ENCODE measurements at regions not wholly inside any gene's neighbourhood (a gene's known extent, or its start where the extent isn't known, plus 50 kb on each side); places are given as distances from the start of the nearest gene placed in this dataset.

DNA sequence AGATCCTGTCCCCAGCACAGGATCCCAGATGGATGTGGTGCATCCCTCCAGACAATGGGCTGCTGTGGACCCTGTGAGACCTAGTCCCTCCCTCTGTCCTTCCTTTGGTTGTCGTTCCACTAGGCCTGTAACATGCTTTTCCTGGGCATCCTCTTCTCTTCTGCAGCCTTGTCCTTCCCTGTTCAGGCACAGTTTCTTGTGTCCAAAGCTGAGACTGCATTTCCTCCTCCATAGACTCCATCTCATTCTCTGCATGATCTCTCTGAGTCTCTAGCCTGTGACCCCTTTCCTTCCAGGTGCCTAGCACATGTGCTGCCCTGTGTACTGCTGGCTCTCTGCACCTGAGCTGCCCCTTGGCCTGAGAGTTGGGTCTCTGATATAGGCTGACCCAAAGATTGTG lies 293.5 kb upstream of the IGFBP3 start:
- no peak for TF ChIP-seq POLR2A (IDR thresholded peaks at IDR 0.05; ENCODE audit: low read depth, low read length)
- FAIRE-seq (no peak), DNase-seq (ENCODE audit: insufficient read length, low spot score) (no peak)

DNA sequence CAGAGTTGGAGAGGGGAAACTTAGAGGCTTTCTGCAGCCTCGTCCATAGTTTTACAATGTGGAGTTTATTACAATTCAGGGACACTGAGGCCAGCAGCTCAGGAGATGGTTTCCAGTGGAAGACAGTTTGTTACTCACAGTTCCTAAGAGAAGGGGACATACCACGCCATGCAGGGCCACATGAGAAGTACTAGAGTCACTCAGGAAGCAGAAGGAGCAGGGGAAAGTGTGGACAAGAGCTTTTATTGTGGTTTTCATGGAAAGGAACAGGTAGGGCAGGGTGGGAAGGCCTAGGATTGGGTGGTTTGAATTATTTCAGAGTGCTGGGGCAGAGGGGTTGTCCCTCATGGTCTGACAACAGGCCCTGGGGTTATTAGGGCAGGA lies 292.1 kb upstream of the IGFBP3 start:
- FAIRE-seq (no peak), DNase-seq (ENCODE audit: insufficient read length, low spot score) (no peak)
- TF ChIP-seq POU2F2 (IDR thresholded peaks at IDR 0.05; ENCODE audit: low read depth, low read length) = no peak
- TF ChIP-seq SPI1 (IDR thresholded peaks at IDR 0.05; ENCODE audit: low read depth, low read length) = no peak
- no peak for TF ChIP-seq POLR2AphosphoS5 (IDR thresholded peaks at IDR 0.05; ENCODE audit: low read depth, low read length)
- TF ChIP-seq PAX5 (IDR thresholded peaks at IDR 0.05; ENCODE audit: insufficient read depth, low read length, severe bottlenecking) = no peak
- no peak for TF ChIP-seq TAF1 (IDR thresholded peaks at IDR 0.05; ENCODE audit: low read depth, low read length)

DNA sequence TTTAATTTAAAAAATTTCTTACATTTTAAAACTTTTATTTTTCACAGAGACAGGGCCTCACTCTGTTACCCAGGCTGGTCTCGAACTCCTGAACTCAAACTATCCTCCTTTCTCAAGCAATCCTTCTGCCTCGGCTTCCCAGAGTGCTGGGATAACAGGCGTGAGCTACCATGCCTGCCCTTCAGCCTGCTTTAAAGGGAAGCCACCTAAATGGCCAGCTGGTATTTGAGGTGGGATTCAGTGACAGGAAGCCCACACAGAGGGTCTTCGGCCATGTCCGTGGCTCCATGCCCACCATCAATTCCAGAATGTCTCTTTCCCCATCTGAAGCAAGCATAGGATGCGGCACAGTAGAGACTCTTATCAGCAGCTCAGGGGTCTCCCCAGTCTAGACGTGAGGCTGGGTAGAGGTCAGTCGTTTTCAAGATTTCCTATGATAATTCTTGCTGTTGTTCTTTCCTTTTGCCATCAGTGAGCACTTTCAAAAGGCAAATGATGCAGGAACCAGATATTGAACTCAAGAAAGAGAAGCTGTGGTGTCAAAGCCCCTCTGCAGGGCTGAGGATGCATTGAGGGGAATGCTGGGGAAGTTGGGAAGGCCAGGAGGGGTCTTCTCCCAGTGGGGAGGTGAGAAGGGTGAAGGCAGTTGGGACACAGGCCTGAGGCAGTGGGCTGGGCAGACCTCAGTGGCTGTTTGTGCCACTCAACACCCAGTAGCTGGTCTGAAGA lies 291.5 kb upstream of the IGFBP3 start:
- FAIRE-seq = no peak
- DNase-seq (ENCODE audit: insufficient read length, low spot score) = no peak
- no peak for TF ChIP-seq TAF1 (IDR thresholded peaks at IDR 0.05; ENCODE audit: low read depth, low read length)

DNA sequence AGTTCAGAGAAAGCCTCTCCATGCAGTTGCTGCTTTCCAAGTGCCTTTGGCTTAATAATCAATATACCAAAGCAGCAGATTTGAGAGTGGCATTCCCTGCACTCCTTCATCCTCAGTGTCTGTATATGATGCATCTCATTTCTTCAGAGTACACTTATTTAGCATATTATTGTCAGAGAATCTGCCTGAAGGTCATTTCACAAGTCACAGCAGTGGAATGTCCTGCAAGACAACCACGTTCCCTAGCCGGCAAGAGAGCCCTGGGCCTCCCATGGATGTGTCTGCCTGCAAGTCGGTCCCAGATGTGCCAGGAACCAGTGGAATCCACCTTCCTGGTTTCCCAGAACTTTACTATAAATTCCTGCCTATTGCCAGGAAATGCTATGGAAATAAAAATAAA lies 289.4 kb upstream of the IGFBP3 start:
- FAIRE-seq (no peak), DNase-seq (ENCODE audit: insufficient read length, low spot score) (no peak)
- TF ChIP-seq POU2F2 (IDR thresholded peaks at IDR 0.05; ENCODE audit: low read depth, low read length) (no peak), PAX5 (IDR thresholded peaks at IDR 0.05; ENCODE audit: insufficient read depth, low read length, severe bottlenecking) (no peak)

DNA sequence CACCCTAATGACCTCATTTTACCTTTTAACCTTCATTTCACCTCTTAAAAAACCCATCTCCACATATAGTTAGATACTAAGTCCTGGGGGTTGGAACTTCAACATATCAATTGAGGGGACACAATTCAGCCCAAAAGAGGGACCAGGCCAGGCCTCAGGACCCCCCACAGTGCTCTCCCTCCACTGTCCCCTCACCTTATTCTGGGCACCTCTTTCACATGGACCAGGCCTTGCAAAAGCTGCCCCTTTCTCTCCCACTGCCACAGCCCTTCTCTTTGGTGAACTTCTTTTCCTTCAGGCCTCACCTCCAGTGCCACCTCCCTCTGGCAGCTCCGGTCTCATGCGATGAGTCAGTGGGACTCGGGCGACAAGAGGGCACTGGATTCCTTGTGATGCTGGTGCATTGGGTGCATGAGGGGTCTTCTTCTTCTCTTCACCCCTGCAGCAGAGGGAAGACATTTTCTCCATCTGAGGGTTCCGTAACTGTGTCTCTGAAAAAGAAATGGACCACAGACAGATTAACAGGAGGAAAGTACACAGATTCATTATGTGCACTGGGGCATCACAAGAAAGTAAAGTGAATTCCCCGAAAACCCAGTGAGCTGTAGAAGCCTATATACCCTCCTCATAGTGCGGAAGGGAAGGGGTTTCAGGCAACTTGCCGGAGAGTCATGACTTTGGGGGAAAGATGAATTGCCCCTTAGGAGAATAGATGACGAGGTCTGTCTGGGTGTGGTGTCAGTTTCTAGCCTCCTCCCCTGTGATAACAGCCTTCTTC lies 288.7 kb upstream of the IGFBP3 start:
- TF ChIP-seq TAF1 (IDR thresholded peaks at IDR 0.05; ENCODE audit: low read depth, low read length) (no peak), POLR2A (IDR thresholded peaks at IDR 0.05; ENCODE audit: low read depth, low read length) (no peak), PAX5 (IDR thresholded peaks at IDR 0.05; ENCODE audit: insufficient read depth, low read length, severe bottlenecking) (no peak), POU2F2 (IDR thresholded peaks at IDR 0.05; ENCODE audit: low read depth, low read length) (no peak), POLR2AphosphoS5 (IDR thresholded peaks at IDR 0.05; ENCODE audit: low read depth, low read length) (no peak), SPI1 (IDR thresholded peaks at IDR 0.05; ENCODE audit: low read depth, low read length) (no peak)
- DNase-seq (ENCODE audit: insufficient read length, low spot score) (no peak), FAIRE-seq (no peak)

DNA sequence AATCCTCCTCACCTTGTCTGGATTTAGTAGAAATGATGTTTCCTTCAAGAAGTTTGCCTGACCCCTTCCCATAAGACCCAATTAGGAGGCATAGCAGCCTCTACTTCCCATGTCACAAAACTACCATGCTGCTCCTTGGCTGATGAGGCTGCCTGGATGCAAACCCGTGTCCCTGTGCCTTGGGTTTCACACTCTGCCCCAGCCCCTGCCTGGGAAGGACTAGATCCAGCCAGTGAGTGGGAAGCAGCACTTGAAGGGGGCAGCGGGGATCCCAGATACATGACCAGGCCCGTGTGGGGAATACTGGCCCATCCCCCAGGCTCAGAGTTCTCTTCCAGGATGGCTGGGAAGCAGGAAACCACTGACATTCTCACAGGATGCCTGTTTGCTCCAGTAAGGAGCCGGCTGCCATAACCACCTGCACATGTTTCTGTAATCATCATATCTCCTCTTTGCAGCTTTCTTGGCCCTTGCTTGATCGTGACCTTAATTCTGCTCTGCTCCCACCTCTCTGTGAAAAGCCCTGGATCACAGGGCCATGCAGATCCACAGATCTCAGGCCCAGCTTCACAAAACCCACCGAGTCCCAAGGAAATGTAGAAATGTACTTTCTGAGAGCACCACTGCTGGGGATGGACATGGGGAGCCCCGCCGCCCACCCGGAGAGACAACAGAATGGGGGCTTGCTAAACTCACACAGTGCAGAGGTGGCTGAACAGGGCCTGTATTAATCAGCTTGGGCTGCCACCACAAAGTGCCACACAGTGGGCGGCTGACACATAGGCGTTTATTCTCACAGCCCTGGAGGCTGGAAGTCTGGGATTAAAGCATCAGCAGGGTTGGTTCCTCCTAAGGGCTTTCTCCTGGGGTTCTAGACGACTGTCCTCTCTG lies 287.8 kb upstream of the IGFBP3 start:
- DNase-seq (ENCODE audit: insufficient read length, low spot score) (no peak), FAIRE-seq (no peak)
- TF ChIP-seq SPI1 (IDR thresholded peaks at IDR 0.05; ENCODE audit: low read depth, low read length) = no peak
- no peak for TF ChIP-seq PAX5 (IDR thresholded peaks at IDR 0.05; ENCODE audit: insufficient read depth, low read length, severe bottlenecking)
- no peak for TF ChIP-seq TAF1 (IDR thresholded peaks at IDR 0.05; ENCODE audit: low read depth, low read length)
- no peak for TF ChIP-seq POLR2A (IDR thresholded peaks at IDR 0.05; ENCODE audit: low read depth, low read length)
- no peak for TF ChIP-seq POLR2AphosphoS5 (IDR thresholded peaks at IDR 0.05; ENCODE audit: low read depth, low read length)
- TF ChIP-seq POU2F2 (IDR thresholded peaks at IDR 0.05; ENCODE audit: low read depth, low read length) = no peak

DNA sequence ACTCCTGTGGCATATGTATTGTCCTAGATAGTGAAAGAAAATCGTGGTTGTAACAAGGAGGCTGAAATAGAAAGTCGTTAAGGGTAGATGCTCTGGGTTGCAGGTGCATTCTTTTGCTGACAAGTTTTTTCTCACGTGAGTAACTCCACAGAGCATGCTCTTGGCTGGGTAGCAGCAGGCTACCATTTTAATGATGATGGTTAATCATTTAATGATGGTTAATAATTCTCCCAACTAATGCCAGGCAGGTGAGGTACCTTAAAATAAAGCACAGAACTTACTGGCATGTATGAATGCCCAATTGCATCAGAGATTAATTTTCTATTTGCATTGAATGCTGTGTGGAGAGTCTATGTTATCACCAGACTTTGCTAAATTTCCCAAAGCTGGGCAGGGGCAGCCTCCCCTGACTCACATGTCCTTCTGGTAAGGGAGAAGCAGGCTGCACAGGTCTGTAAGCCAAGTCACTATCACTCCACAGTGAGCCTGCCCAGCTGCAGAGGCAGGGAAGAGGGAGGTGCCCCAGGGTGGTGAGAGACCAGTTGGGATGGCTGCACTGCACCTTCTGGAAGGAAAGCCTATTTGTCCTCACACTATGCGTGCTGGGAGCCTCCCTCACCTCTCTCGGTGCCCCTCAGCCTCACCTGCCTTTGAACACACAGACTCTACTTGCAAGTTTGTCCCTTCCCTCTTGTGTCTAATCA lies 287.0 kb upstream of the IGFBP3 start:
- FAIRE-seq (no peak), DNase-seq (ENCODE audit: insufficient read length, low spot score) (no peak)
- TF ChIP-seq POLR2AphosphoS5 (IDR thresholded peaks at IDR 0.05; ENCODE audit: low read depth, low read length) (no peak), POLR2A (IDR thresholded peaks at IDR 0.05; ENCODE audit: low read depth, low read length) (no peak), PAX5 (IDR thresholded peaks at IDR 0.05; ENCODE audit: insufficient read depth, low read length, severe bottlenecking) (no peak), TAF1 (IDR thresholded peaks at IDR 0.05; ENCODE audit: low read depth, low read length) (no peak), POU2F2 (IDR thresholded peaks at IDR 0.05; ENCODE audit: low read depth, low read length) (no peak), SPI1 (IDR thresholded peaks at IDR 0.05; ENCODE audit: low read depth, low read length) (no peak)

DNA sequence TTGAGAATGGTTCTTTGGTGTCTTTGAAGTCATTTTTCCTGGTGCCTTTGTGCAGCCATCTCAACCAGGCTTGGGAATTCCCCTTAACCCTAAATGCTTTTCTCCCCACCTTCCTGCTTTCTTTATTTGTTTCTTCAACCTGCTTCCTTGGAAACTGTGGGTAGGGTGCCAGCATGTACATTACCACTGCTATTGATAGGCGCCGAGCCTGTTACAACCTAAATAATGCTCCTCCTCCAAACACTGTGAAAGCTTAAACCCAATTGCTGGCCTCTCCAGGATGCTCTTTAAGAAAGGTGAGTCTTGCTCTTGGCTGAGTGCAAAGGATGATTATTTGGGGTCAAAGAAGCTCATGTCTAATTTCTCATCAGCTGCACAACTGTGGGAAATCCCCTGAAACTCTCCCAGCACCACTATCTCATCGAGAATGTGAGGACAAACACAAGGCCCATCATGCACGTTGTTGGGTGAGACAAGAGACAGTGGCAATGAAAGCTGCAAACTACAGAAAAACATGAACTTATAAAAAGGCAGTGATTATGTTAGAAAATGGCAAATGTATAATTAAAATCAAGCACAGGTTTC lies 285.5 kb upstream of the IGFBP3 start:
- FAIRE-seq = no peak
- TF ChIP-seq SPI1 (IDR thresholded peaks at IDR 0.05; ENCODE audit: low read depth, low read length) = no peak
- DNase-seq (ENCODE audit: insufficient read length, low spot score) = no peak

DNA sequence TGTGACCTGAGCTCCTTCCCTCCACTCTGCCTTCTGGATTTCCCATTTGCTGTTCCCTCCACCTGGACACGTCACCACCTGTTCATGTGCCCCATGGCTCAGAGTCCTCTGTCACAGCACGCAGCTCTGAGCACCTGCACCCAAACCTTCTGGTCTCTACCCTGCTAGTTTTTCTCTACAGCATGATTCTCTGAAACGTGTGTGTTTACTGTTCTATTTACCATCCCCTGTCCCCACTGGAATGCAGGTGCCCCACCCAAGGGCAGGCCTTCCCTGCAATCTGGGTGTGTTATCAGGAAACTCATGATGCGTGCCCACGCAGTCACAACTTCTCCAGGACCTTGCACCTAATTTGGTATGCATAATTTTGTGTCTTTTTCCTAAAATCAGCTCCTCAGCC lies 284.4 kb upstream of the IGFBP3 start:
- FAIRE-seq (no peak), DNase-seq (ENCODE audit: insufficient read length, low spot score) (no peak)
- TF ChIP-seq POLR2AphosphoS5 (IDR thresholded peaks at IDR 0.05; ENCODE audit: low read depth, low read length) (no peak), PAX5 (IDR thresholded peaks at IDR 0.05; ENCODE audit: insufficient read depth, low read length, severe bottlenecking) (no peak), SPI1 (IDR thresholded peaks at IDR 0.05; ENCODE audit: low read depth, low read length) (no peak), TAF1 (IDR thresholded peaks at IDR 0.05; ENCODE audit: low read depth, low read length) (no peak), POLR2A (IDR thresholded peaks at IDR 0.05; ENCODE audit: low read depth, low read length) (no peak), POU2F2 (IDR thresholded peaks at IDR 0.05; ENCODE audit: low read depth, low read length) (no peak)
